ENCODE measurements at regions not wholly inside any gene's neighbourhood (a gene's known extent, or its start where the extent isn't known, plus 50 kb on each side); places are given as distances from the start of the nearest gene placed in this dataset.

- TF ChIP-seq MLX (CRISPR knock-in tag; IDR thresholded peaks at IDR 0.05) (no peak), KAT7 (CRISPR knock-in tag; IDR thresholded peaks at IDR 0.05; ENCODE audit: borderline replicate concordance) (no peak), HNRNPLL (IDR thresholded peaks at IDR 0.05; ENCODE audit: low read depth, low read length, poor library complexity, severe bottlenecking) (no peak), ATF3 (CRISPR knock-in tag; IDR thresholded peaks at IDR 0.05) (no peak), MTA3 (CRISPR knock-in tag; IDR thresholded peaks at IDR 0.05) (no peak), TCF12 (IDR thresholded peaks at IDR 0.05) (no peak), TCF12 (CRISPR knock-in tag; IDR thresholded peaks at IDR 0.05) (no peak), PBX3 (CRISPR knock-in tag; IDR thresholded peaks at IDR 0.05; ENCODE audit: borderline replicate concordance) (no peak), IKZF5 (CRISPR knock-in tag; IDR thresholded peaks at IDR 0.05) (no peak), FIP1L1 (IDR thresholded peaks at IDR 0.05; ENCODE audit: borderline replicate concordance, insufficient read depth, low read depth, low read length) (no peak)
Measured at GRCh38 chr2:56834686-56835085, 650.9 kb downstream of the CCDC85A start.
